ENCODE measurements at regions not wholly inside any gene's neighbourhood (a gene's known extent, or its start where the extent isn't known, plus 50 kb on each side); places are given as distances from the start of the nearest gene placed in this dataset.

DNA sequence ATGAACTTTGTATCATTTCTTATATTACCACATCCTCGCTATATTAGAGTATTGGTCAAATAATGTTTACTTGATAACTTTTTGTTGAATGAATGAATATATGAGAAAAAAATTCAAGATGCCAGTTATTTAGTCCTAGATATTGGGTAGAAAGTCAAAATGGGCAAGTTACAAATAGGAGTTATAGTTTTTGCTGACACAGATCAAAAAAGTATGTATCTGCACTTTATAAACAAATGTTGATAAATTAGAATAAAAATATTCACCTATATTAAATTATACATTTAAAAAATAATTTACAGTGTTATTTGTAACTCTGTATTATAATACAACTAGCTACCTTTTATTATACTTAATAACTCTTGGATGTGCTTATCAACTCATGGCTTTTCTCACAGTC, 57.8 kb upstream of the NDST4 start:
- Histone ChIP-seq H3K27me3 (ENCODE audit: control insufficient read depth, insufficient read depth, low read length) (no peaks in the 10 kb centered on the region), H3K36me3 (ENCODE audit: control insufficient read depth, insufficient read depth, low read length) (no peaks in the 10 kb centered on the region), H3K4me3 (ENCODE audit: low read depth, low read length) (no peak overlapping the region), H3K9ac (ENCODE audit: low read depth, low read length) (no peak overlapping the region), H3K9me3 (ENCODE audit: control insufficient read depth, insufficient read depth, low read length) (no peaks in the 10 kb centered on the region), H3K4me1 (ENCODE audit: control insufficient read depth, insufficient read depth, low read length) (no peaks in the 10 kb centered on the region)

- Histone ChIP-seq H3K4me3 (ENCODE audit: low read depth, low read length) (no peak overlapping the region), H3K9ac (ENCODE audit: low read depth, low read length) (no peak overlapping the region)
These were observed 52.1 kb upstream of the NDST4 start for GRCh38 chr4:115165503-115165902.

More at GRCh38 chr4:115165503-115165902, 52.1 kb upstream of the NDST4 start:
- no peaks in the 10 kb centered on the region for H3K27me3 ChIP-seq (ENCODE audit: control insufficient read depth, insufficient read depth, low read length)
- H3K4me1 ChIP-seq (ENCODE audit: control insufficient read depth, insufficient read depth, low read length), result no peaks in the 10 kb centered on the region
- no peaks in the 10 kb centered on the region for H3K9me3 ChIP-seq (ENCODE audit: control insufficient read depth, insufficient read depth, low read length)
- H3K36me3 ChIP-seq (ENCODE audit: control insufficient read depth, insufficient read depth, low read length), result no peaks in the 10 kb centered on the region

All from iPS-15b (cell line).